HL-60 (cell line): ENCODE measurements at regions not wholly inside any gene's neighbourhood (a gene's known extent, or its start where the extent isn't known, plus 50 kb on each side); places are given as distances from the start of the nearest gene placed in this dataset.

Experiments used
- DNase-seq, 2 experiments: peaks; one replicate each; pipeline ENCODE4 v3.0.0-alpha.2; 2010 to 2020; ENCODE audit warnings: low read depth in 1 of 2, low spot score in 1 of 2
- H3K27ac ChIP-seq: fragments of 250-450 bp; sonication (Bioruptor Pico); replicated peaks from 2 replicates; pipeline ENCODE4 v1.5.1; 2020; ENCODE audit warnings: mild to moderate bottlenecking, moderate library complexity
- H3K27me3 ChIP-seq: fragments of 250-450 bp; sonication (Bioruptor Pico); 2 replicates; pipeline ENCODE4 v1.5.1; 2021; ENCODE audit warnings: mild to moderate bottlenecking, moderate library complexity; ENCODE audit not compliant: insufficient read depth, poor library complexity, severe bottlenecking
- H3K4me3 ChIP-seq: replicated peaks from 2 replicates; pipeline ENCODE4 v1.5.1; 2011; ENCODE audit warnings: mild to moderate bottlenecking, control low read depth, low read length; ENCODE audit not compliant: insufficient read depth
- GABPA ChIP-seq: IDR thresholded peaks from 2 replicates; pipeline ENCODE4 v1.6.1; 2012; ENCODE audit warnings: low read depth
- POLR2AphosphoS5 ChIP-seq: IDR thresholded peaks from 2 replicates; pipeline ENCODE4 v1.6.1; 2012; ENCODE audit warnings: low read depth
- REST ChIP-seq: IDR thresholded peaks from 2 replicates; pipeline ENCODE4 v1.6.1; 2012; ENCODE audit warnings: low read depth; ENCODE audit not compliant: insufficient replicate concordance
- SPI1 ChIP-seq: IDR thresholded peaks from 2 replicates; pipeline ENCODE4 v1.6.1; 2012; ENCODE audit warnings: low read depth, mild to moderate bottlenecking, borderline replicate concordance
- TF ChIP-seq, protein P1 (sequence below): IDR thresholded peaks from one replicate; pipeline ENCODE4 v1.5.1; 2011; ENCODE audit warnings: low read length, control low read depth, inconsistent platforms; ENCODE audit not compliant: insufficient read depth

- no peak overlapping the region for H3K4me3 ChIP-seq
- H3K27ac ChIP-seq = no peak overlapping the region
- TF ChIP-seq POLR2AphosphoS5 (no peak), SPI1 (no peak), GABPA (no peak), REST (no peak)
- TF ChIP-seq, protein P1, sequence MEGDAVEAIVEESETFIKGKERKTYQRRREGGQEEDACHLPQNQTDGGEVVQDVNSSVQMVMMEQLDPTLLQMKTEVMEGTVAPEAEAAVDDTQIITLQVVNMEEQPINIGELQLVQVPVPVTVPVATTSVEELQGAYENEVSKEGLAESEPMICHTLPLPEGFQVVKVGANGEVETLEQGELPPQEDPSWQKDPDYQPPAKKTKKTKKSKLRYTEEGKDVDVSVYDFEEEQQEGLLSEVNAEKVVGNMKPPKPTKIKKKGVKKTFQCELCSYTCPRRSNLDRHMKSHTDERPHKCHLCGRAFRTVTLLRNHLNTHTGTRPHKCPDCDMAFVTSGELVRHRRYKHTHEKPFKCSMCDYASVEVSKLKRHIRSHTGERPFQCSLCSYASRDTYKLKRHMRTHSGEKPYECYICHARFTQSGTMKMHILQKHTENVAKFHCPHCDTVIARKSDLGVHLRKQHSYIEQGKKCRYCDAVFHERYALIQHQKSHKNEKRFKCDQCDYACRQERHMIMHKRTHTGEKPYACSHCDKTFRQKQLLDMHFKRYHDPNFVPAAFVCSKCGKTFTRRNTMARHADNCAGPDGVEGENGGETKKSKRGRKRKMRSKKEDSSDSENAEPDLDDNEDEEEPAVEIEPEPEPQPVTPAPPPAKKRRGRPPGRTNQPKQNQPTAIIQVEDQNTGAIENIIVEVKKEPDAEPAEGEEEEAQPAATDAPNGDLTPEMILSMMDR = no peak
- DNase-seq = no peak
- no peaks in the 10 kb centered on the region for H3K27me3 ChIP-seq
Measured at GRCh38 chr2:2926858-2927175, 450.8 kb downstream of the EIPR1 start.

- TF ChIP-seq SPI1 (no peak), POLR2AphosphoS5 (no peak), REST (no peak), GABPA (no peak)
- TF ChIP-seq, protein P1 = no peak
- H3K27me3 ChIP-seq = no peaks in the 10 kb centered on the region
- DNase-seq = no peak
Measured at GRCh38 chr2:2926009-2926857, 451.4 kb downstream of the EIPR1 start.

GRCh38 chr2:2922156-2922555 is 455.5 kb downstream of the EIPR1 start:
- H3K27ac ChIP-seq = no peak overlapping the region
- no peak for DNase-seq
- no peaks in the 10 kb centered on the region for H3K27me3 ChIP-seq
- no peak for TF ChIP-seq SPI1
- no peak for TF ChIP-seq POLR2AphosphoS5
- TF ChIP-seq, protein P1 = no peak
- no peak for TF ChIP-seq GABPA
- no peak for TF ChIP-seq REST
- no peak overlapping the region for H3K4me3 ChIP-seq

More at GRCh38 chr2:2926009-2926857, 451.4 kb downstream of the EIPR1 start:
- H3K27ac ChIP-seq = no peak overlapping the region
- no peak overlapping the region for H3K4me3 ChIP-seq
